IPS-NIHi7 (cell line): ENCODE measurements at regions not wholly inside any gene's neighbourhood (a gene's known extent, or its start where the extent isn't known, plus 50 kb on each side); places are given as distances from the start of the nearest gene placed in this dataset.
"Not testable (repeated sequence)": the region's sequence is repeated elsewhere in the genome, so short reads cannot be mapped to it uniquely, and the experiment has no call there.

Experiments
- DNase-seq: peaks from one replicate; pipeline ENCODE4 v3.0.0; 2012; ENCODE audit warnings: mixed read lengths; ENCODE audit errors: extremely low spot score

DNA sequence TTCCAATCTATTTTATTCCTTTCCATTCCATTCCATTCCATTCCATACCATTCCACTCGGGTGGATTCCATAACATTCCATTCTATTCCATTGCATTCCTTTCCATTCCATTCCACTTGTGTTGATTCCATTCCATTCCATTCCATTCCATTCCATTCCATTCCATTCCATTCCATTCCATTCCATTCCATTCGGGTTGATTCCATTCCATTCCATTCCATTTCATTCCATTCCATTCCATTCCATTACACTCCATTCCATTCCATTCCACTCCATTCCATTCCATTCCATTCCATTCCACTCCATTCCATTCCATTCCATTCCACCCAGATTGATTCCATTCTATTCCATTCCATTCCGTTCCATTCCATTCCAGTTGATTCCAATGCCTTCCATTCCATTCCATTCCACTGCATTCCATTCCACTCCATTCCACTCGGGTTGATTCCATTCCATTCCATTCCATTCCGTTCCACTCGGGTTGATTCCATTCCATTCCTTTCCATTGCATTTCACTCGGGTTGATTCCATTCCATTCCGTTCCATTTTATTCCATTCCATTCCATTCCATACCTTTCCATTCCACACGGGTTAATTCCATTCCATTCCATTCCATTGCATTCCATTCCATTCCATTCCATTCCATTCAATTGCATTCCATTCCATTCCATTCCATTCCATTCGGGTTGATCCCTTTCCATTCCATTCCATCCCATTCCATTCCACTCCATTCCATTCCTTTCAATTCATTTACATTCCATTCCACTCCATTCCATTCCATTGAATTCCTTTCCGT lies 168.4 kb downstream of the CWH43 start:
- DNase-seq: not testable (repeated sequence)

DNA sequence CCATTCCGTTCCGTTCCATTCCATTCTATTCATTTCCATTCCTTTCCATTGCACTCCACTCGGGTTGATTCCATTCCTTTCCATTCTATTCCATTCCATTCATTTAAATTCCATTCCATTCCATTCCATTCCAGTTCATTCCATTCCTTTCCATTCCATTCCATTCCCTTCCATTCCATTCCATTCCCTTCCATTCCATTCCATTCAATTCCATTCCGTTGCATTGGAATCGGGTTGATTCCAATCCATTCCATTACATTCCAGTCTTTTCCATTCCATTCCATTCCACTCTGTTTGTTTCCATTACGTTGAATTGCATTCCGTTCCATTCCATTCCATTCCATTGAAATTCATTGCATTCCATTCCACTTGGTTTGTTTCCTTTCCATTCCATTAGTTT lies 169.2 kb downstream of the CWH43 start:
- not testable (repeated sequence) for DNase-seq

DNA sequence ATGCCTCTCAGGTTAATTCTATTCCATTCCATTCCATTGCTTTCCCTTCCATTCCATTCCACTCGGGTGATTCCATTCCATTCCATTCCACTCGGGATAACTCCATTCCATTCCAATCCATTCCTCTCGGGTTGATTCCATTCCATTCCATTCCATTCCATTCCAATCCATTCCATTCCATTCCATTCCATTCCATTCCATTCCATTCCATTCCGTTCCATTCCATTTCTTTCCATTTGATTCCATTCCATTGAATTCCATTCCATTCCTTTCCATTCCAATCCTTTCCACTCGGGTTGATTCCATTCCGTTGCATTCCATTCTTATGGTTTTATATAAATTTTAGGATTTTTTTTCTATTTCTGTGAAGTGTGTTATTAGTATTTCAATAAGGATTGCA lies 170.2 kb downstream of the CWH43 start:
- DNase-seq: not testable (repeated sequence)

DNA sequence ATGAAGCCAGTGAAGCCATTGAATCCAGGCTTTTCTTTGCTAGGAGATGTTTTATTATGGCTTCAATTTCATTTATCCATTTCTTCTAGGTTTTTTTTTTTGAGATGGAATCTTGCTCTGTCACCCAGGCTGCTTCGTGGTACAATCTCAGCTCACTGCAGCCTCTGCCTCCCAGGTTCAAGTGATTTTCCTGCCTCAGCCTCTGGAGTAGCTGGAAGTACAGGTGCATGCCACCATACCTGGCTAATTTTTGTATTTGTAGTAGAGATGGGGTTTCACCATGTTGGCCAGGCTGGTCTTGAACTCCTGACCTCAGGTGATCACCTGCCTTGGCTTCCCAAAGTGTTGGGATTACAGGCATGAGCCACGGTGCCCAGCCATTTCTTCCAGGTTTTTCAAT lies 171.6 kb downstream of the CWH43 start:
- not testable (repeated sequence) for DNase-seq

DNA sequence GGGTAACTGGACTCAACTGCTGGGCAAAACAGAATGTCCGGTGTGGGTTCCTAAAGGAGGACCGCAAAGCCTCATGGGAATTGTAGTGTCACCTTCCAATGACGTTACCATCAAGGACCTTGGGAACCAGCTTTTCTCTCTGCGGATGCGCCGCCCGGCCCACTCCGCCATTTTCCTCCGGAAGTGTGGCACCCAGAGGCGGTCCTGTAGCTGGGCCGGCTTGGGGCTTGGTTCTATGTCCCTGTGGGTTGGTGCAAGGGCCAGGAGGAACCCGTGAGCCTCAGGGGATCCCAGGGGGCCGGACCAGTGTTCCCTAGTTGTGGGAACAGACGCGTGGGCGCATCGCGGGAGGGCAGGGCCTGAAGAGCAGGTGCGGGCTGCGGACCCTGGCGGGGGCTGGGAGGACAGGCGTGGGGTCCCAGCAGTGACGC lies 175.1 kb downstream of the CWH43 start:
- not testable (repeated sequence) for DNase-seq

DNA sequence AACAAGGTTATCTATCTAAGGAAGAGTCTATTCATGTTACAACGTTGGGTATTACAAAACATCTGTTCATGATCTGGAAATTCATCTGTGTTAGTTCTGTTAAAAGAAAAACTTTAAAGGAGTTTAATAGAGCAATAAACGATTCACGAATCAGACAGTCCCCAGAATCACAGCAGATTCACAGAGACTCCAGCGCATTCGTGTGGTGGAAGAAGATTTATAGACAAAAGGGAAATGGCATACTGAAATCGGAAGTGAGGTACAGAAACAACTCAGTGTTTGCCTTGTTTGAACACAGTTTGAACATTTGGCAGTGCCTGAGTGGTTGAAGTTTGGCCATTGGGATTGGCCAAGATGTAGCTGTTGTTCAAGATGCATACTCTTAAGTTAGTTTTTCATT lies 178.8 kb downstream of the CWH43 start:
- DNase-seq: not testable (repeated sequence)

DNA sequence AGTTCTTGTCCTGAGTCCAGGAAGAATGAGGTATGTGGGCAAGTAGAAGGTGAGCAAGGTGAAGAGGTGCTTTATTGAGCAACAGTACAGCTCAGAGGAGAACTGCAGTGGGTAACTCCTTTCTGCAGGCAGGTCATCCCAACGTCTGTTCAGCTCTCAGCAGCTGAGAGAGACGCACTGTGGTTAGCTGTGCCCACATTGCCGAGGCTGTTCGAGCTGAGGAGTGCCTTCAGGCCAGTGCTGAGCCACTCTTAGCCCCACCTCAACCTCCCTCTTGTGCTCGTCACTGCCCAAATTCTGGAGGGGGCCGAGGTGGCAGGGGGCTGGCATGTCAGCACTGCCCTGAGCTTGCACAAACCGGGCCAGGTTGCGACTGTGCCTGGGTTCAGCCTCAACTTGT lies 191.8 kb downstream of the CWH43 start:
- not testable (repeated sequence) for DNase-seq

DNA sequence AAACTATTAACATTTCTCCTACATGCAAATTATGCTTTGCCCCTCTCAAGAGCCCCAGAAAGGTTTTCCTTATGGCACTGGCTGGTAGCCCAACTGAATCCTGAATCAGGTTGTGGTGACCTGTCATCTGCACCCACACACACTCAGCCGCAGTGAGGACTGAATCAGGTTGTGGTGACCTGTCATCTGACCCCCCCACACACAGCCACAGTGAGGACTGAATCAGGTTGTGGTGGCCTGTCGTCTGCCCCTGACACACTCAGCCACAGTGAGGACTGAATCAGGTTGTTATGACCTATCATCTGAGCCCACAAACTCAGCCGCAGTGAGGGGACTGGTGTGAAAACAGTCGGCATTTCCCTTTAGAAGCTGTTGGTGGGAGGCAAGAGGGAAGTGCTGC lies 195.0 kb downstream of the CWH43 start:
- not testable (repeated sequence) for DNase-seq

DNA sequence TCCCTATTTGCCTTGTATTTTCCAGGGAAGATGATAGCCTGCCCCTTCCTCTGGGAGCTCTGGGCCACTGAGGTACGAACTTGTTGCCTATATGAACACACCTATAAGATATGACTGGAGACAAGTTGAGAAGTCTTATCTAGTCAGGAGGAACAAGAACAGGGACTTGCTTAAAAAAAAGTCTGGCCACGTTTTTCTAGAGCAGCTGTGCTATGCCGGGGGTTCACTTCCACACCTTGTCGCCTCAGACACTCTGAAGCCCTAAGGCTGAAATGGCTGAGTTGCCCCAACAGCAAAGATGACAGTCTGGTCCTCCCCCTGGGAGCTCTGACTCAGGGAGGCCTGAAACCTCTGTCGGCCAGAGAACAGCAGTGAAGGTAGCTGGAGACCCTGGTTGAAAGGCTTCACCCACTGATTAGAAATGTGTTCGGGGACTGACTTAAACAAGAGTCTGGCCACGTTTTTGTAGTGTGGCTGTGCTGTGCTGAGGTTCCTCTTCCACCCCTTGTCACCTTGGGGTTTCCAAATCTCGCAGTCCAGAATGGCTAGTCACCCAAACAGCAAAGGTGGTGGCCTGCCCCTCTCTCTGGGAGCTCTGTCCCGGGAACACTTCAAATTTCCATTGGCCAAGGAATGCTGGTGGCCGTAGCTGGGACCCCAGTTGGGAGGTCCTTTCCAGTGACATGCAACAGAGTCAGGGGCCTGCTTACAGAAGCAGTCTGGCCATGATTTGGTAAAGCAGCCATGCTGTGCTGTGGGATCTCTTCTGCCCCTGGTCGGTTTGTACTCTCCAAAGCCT lies 225.5 kb downstream of the CWH43 start:
- not testable (repeated sequence) for DNase-seq

DNA sequence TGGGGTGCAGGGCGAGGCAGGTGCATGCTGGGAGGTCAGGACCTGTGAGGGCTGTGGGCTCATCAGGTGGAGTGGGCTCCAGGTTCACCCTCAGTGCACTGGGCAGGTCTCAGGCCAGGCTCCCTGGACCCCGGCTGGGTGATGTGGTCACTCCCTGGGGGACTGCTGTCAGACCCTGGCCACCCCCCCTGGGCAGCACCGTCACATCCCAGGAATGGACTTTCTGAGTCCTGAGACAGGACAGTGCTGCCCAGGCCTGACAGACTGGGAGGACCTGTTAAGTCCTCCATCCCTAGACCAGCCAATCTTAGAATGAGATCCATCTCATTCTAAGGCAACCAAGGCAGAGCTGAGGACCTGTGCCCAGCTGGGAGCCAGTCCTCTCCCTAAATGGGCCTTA lies 227.2 kb downstream of the CWH43 start:
- DNase-seq: not testable (repeated sequence)

DNA sequence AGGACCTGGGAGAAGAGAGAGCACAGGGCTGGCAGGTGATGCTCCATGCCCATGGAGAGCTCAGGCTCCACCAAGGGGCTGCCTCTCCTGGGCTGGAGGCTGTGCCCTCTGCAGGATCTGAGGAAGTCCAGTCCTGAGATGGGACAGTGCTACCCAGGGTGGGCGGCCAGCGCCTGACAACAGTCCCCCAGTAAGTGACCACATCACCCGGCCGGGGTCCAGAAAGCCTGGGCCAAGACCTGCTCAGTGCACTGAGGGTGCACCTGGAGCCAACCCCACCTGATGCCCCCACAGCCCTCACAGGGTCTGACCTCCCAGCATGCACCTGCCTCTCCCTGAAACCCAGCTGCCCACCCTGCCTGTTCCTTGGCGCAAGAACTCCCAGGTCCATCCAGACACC lies 227.7 kb downstream of the CWH43 start:
- not testable (repeated sequence) for DNase-seq

DNA sequence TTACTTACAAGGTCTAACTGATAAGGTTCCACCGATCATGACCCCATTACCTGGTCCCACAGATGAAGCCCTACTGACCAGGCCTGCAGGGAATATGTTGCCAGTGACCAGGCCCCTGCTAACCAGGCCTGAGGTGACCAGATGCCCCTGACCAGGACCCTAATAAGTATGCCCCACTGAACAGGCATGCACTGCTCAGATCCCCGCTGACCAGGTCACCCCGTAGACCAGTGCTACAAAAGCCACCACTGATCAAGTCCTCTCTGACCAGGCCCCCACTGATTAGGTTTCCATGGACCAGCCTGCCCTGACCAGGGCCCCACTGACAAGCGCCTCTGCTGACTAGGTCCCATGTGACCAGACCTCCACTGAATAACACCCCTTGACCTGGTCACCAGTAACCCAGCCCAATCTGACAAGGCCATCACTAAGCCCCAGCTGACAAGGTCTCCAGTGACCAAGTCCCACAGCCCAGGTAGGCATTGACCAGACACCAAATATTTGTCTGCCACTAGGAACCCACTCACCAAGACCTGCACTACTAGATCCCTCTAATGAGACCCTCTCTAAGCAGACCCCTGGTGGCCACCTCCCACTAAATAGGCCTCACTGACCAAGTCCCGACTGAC lies 228.5 kb downstream of the CWH43 start:
- DNase-seq: not testable (repeated sequence)

DNA sequence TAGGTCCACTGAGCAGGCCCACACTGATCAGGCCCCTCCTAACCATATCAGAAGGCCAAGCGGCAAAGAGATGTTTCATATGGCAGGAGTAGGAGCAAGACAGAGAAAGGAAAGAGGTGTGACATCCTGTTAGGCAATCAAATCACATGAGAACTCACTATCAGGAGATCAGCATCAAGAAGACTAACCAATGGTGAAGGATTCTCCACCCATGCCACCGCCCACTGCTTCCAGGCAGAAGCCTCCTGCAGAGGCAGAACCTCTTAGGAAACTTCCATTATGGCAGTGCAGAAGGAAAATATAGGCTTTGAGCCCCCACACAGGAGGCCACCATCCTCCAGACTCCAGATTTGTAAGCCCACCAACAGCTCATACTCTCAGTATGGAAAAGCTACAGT lies 229.0 kb downstream of the CWH43 start:
- not testable (repeated sequence) for DNase-seq

DNA sequence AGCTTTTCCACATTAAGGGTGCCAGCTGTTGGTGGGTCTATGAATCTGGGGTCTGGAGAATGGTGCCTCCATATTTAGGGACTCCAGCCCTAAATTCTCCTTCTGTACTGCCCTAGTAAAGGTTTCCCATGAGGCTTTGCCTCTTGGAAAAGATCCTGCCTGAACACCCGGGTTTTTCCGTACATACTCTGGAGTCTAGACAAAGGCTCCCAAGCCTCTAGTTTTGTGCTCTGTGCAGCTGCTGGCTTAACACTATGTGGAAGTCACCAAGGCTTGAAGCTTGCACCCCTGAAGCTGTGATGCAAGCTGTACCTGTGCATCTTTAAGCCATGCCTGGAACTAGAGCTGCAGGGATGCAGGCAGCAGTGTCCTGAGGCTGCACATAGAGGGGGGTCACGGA lies 230.5 kb downstream of the CWH43 start:
- not testable (repeated sequence) for DNase-seq

DNA sequence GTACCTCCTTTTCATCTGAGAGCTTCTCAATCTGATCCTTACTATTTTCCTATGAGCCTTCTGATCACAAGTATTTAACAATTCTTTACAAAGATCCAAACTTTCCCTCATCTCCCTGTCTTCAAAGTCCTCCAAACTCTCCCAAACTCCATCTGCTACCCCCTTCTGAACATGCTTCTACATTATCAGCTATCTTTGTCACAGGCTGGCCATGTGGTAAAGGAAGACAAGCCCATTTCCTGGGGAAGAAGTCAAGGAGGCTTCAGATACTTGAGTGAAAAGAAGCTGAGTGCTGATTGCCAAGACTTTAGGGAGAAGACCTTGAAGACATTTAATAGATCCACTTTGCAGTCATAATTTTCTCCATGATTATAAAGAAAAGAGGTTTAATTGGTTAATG lies 231.4 kb downstream of the CWH43 start:
- no peak for DNase-seq

DNA sequence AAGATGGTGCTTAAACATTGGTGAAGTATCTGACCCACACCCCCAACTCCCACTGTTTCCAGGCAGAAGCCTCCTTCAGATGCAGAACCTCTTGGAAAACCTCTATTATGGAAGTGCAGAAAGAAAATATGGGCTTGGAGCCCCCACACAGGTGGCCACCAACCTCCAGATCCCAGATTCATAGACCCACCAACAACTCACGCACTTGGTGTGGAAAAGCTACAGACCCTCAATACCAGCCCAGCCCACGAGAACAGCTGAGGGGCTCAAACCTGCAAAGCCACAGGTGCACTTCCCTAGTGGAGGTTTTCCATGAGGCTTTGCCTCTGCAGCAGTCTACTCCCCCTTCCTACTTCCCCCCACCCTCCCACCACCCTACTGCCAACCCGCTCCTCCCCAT lies 232.0 kb downstream of the CWH43 start:
- DNase-seq: not testable (repeated sequence)

DNA sequence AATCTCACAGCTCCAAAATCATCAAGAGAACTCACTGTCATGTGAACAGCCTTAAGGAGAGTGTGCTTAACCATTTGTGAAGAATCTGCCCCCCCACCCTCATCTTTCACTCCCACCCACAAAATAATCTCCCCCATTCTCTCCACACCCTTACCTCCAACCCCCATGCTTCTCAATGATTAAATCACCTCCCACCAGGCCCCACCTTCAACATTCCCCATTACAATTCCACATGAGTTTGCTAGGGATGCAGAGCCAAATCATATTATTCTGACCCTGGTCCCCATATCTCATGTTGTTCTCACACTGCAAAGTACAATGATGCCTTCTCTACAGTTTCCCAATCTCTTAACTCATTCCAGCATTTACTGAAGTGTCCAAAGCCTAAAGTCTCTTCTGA lies 232.9 kb downstream of the CWH43 start:
- not testable (repeated sequence) for DNase-seq

DNA sequence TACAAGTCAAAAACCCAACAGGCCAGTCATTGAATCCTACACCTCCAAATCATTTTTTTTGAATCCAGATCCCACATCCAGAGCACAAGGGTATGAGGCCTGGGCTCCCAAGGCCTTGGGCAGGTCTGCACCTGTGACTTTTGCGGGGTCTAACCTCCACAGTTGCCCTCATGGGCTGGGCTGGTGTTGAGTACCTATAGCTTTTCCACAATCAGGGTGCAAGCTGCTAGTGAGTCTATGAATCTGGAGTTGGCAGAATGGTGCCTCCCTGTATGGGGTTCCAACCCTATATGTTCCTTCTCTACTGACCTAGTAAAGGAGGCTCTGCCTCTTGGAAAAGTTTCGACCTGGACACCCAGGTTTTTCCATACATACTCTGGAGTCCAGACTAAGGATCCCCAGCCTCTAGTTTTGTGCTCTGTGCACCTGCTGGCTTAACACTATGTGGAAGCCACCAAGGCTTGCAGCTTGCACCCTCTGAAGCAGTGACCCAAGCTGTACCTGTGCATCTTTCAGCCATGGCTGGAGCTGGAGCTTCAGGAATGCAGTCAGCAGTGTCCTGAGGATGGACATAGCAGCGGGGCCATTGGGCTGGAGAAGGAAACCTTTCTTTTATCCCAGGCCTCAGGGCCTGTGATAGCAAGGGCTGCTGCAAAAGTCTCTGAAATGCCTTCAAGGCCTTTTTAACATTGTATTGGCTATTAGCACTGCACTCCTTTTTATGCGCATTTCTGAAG lies 233.6 kb downstream of the CWH43 start:
- not testable (repeated sequence) for DNase-seq

DNA sequence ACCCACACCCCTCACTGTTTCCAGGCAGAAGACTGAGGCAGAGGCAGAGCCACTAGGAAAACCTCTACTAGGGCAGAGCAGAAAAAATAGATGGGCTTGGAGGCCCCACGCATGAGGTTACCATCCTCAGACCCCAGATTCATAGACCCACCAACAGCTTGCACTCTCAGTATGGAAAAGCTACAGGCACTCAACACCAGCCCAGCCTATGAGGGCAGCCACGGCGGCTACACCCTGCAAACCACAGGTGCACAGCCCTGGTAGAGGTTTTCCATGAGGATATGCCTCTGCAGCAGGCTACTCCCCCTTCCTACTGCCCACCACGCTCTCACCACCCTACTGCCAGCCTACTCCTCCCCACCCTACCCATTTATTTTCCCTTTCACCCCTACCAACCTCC lies 235.1 kb downstream of the CWH43 start:
- no peak for DNase-seq

DNA sequence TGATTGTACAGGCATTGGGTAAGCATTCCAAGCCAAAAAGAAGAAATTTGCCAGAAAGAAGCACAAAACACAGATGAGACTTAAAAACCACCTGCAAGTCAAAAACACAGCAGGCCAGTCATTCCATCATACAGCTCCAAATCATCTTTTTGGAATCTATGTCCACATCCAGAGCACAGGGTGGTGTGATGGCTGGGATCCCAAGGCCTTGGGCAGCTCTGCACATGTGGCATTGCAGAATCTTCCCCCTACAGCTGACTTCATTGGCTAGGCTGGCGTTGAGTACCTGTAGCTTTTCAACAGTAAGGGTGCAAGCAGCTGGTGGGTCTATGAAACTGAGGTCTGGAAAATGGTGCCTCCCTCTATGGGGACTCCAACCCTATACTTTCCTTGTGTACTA lies 236.7 kb downstream of the CWH43 start:
- not testable (repeated sequence) for DNase-seq

DNA sequence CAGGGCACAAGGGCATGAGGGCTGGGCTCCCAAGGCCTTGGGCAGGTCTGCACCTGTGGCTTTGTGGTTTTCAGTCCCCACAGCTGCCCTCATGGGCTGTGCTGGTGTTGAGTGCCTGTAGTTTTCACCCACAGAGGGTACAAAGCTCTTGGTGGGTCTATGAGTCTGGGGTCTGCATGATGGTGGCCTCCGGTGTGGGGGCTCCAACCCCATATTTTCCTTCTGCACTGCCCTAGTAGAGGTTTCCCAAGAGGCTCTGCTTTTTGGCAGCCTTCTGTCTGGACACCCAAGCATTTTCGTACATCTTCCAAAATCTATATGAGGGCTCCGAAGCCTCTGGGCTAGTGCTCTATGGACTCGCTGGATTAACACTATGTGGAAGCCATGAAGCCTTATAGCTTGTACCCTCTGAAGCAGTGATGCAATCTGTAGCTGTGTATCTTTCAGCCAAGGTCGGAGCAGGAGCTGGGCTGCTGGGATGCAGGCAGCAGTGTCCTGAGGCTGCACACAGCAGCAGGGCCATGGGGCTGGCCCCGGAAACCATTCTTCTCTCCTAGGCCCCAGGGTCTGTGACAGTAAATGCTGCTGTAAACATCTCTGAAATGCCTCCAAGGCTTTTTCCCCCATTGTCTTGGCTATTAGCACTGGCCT lies 240.3 kb downstream of the CWH43 start:
- DNase-seq: not testable (repeated sequence)
